Endothelial cell of umbilical vein (primary cell): ENCODE measurements at regions not wholly inside any gene's neighbourhood (a gene's known extent, or its start where the extent isn't known, plus 50 kb on each side); places are given as distances from the start of the nearest gene placed in this dataset.

Source experiments
- CTCF ChIP-seq, 2 donors: IDR thresholded peaks; 1 replicate in 1 of 2; 2 replicates in 1 of 2; pipeline ENCODE4 v1.5.1; 2011; ENCODE audit warnings: low read length in 2 of 2, mild to moderate bottlenecking in 2 of 2, moderate library complexity in 2 of 2, control low read depth in 1 of 2, inconsistent platforms in 1 of 2, low read depth in 1 of 2; ENCODE audit not compliant: insufficient read depth in 1 of 2; ENCODE audit errors: extremely low read depth in 1 of 2
- EZH2 ChIP-seq: IDR thresholded peaks from 2 replicates; pipeline ENCODE4 v1.6.1; 2012; ENCODE audit warnings: borderline replicate concordance, low read depth, mild to moderate bottlenecking, moderate library complexity, low read length, inconsistent platforms; ENCODE audit not compliant: severe bottlenecking
- FOS ChIP-seq: IDR thresholded peaks from 2 replicates; pipeline ENCODE4 v1.6.1; 2011; ENCODE audit warnings: mild to moderate bottlenecking, low read length, moderate library complexity, borderline replicate concordance; ENCODE audit not compliant: insufficient read depth
- POLR2A ChIP-seq: IDR thresholded peaks from 2 replicates; pipeline ENCODE4 v1.6.1; 2012; ENCODE audit warnings: low read depth, mild to moderate bottlenecking, control low read depth, low read length
- POLR2AphosphoS5 ChIP-seq: IDR thresholded peaks from 2 replicates; pipeline ENCODE4 v1.6.1; 2012; ENCODE audit warnings: low read depth, mild to moderate bottlenecking, control low read depth, low read length, moderate library complexity; ENCODE audit not compliant: insufficient read depth

GRCh38 chr6:88499436-88499835 is 333.3 kb upstream of the CNR1 start:
- no peak for TF ChIP-seq CTCF (IDR thresholded peaks at IDR 0.05; ENCODE audit: extremely low read depth in 1 of 2, insufficient read depth in 1 of 2, low read depth in 1 of 2, low read length in 2 of 2)
- TF ChIP-seq POLR2A: no peak
- no peak for TF ChIP-seq POLR2AphosphoS5
- TF ChIP-seq FOS: no peak
- no peak for TF ChIP-seq EZH2
